ENCODE measurements at regions not wholly inside any gene's neighbourhood (a gene's known extent, or its start where the extent isn't known, plus 50 kb on each side); places are given as distances from the start of the nearest gene placed in this dataset.

- DNase-seq (ENCODE audit: low read depth in 1 of 2, low spot score in 2 of 2): no peak
- Histone ChIP-seq H3K4me3 (no peak overlapping the region), H3K27ac (no peak overlapping the region), H3K4me1 (replicated peaks) (no peaks in the 10 kb centered on the region), H3K9me3 (replicated peaks) (no peaks in the 10 kb centered on the region), H3K27me3 (replicated peaks) (no peaks in the 10 kb centered on the region), H3K36me3 (no peaks in the 10 kb centered on the region)
These were observed 142.0 kb downstream of the SOX3 start for GRCh38 chrX:140362861-140363260.

DNA sequence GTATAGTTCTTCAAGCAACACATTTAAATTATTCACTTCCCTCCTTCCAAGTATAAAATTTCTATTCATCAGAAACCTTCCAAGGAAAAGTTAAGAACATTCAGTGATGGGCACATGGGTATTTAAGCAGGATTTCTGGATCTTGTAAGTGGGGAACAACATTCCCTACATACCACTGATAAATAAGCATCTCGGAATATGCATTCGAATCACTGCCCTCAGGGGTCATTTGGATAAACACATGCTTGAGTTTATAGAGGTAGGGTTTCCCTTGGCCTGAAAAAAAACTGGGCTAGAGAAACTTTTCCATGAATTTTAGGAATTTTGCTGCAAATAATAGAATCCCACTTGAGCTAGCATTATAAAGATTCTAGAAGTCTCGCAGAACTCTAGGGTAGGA is 143.9 kb downstream of the SOX3 start:
- no peaks in the 10 kb centered on the region for H3K36me3 ChIP-seq
- no peaks in the 10 kb centered on the region for H3K4me1 ChIP-seq (replicated peaks)
- H3K9me3 ChIP-seq (replicated peaks): no peaks in the 10 kb centered on the region
- H3K27me3 ChIP-seq (replicated peaks): no peaks in the 10 kb centered on the region
- no peak for DNase-seq (ENCODE audit: low read depth in 1 of 2, low spot score in 2 of 2)
- no peak overlapping the region for H3K27ac ChIP-seq
- H3K4me3 ChIP-seq: no peak overlapping the region

DNA sequence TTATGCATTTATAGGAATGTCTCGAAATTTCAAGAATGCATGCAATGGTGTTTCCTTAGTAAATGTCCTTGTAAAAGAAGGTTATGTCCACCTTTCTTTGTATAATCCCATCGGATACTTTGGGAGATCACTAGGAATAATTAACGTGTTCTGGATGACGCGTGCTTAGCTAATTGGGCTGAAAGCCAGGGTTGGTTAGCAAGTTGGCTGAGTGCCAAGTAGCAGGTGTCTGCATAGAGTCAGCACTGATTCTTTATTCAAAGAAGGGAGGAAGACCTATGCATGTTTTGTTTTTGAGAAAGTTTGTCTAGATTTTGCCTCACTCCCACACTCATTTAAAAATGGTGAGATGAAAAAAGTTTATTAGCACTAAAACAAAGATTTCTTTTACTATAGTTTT is 144.6 kb downstream of the SOX3 start:
- no peak overlapping the region for H3K27ac ChIP-seq
- H3K4me3 ChIP-seq: no peak overlapping the region

GRCh38 chrX:140355922-140356321 is 148.9 kb downstream of the SOX3 start:
- H3K4me1 ChIP-seq (replicated peaks): no peaks in the 10 kb centered on the region
- H3K27ac ChIP-seq: no peak overlapping the region
- no peaks in the 10 kb centered on the region for H3K27me3 ChIP-seq (replicated peaks)
- DNase-seq (ENCODE audit: low read depth in 1 of 2, low spot score in 2 of 2): no peak
- no peaks in the 10 kb centered on the region for H3K36me3 ChIP-seq
- no peaks in the 10 kb centered on the region for H3K9me3 ChIP-seq (replicated peaks)
- no peak overlapping the region for H3K4me3 ChIP-seq

More for the DNA sequence above, 144.6 kb downstream of the SOX3 start:
- no peaks in the 10 kb centered on the region for H3K4me1 ChIP-seq (replicated peaks)
- H3K27me3 ChIP-seq (replicated peaks): no peaks in the 10 kb centered on the region
- H3K9me3 ChIP-seq (replicated peaks): no peaks in the 10 kb centered on the region
- no peaks in the 10 kb centered on the region for H3K36me3 ChIP-seq
- DNase-seq (ENCODE audit: low read depth in 1 of 2, low spot score in 2 of 2): no peak

- Histone ChIP-seq H3K9me3 (replicated peaks) (no peaks in the 10 kb centered on the region), H3K4me1 (replicated peaks) (no peaks in the 10 kb centered on the region), H3K27me3 (replicated peaks) (no peaks in the 10 kb centered on the region), H3K27ac (no peak overlapping the region), H3K36me3 (no peaks in the 10 kb centered on the region), H3K4me3 (no peak overlapping the region)
- no peak for DNase-seq (ENCODE audit: low read depth in 1 of 2, low spot score in 2 of 2)
These were observed 149.4 kb downstream of the SOX3 start for GRCh38 chrX:140355429-140355828.

GRCh38 chrX:140354431-140355120 is 150.3 kb downstream of the SOX3 start:
- DNase-seq (ENCODE audit: low read depth in 1 of 2, low spot score in 2 of 2): no peak

GRCh38 chrX:140346729-140347128 is 158.1 kb downstream of the SOX3 start:
- DNase-seq (ENCODE audit: low read depth in 1 of 2, low spot score in 2 of 2): peak in 1 of 2 experiments; percentile 9

More at GRCh38 chrX:140354431-140355120, 150.3 kb downstream of the SOX3 start:
- Histone ChIP-seq H3K27me3 (replicated peaks) (no peaks in the 10 kb centered on the region), H3K27ac (no peak overlapping the region), H3K4me1 (replicated peaks) (no peaks in the 10 kb centered on the region), H3K9me3 (replicated peaks) (no peaks in the 10 kb centered on the region), H3K4me3 (no peak overlapping the region), H3K36me3 (no peaks in the 10 kb centered on the region)

GRCh38 chrX:140343226-140343868 is 161.5 kb downstream of the SOX3 start:
- Histone ChIP-seq H3K4me3 (no peak overlapping the region), H3K4me1 (replicated peaks) (no peaks in the 10 kb centered on the region; the same call in 1 of the 2 replicates), H3K27ac (no peak overlapping the region), H3K9me3 (replicated peaks) (no peaks in the 10 kb centered on the region), H3K27me3 (replicated peaks) (no peaks in the 10 kb centered on the region), H3K36me3 (no peaks in the 10 kb centered on the region)
- DNase-seq (ENCODE audit: low read depth in 1 of 2, low spot score in 2 of 2): peak in 1 of 2 experiments; percentile 9

More at GRCh38 chrX:140346729-140347128, 158.1 kb downstream of the SOX3 start:
- no peak overlapping the region for H3K27ac ChIP-seq
- H3K4me1 ChIP-seq (replicated peaks): no peaks in the 10 kb centered on the region; the same call in 1 of the 2 replicates
- H3K27me3 ChIP-seq (replicated peaks): no peaks in the 10 kb centered on the region
- no peaks in the 10 kb centered on the region for H3K9me3 ChIP-seq (replicated peaks)
- H3K4me3 ChIP-seq: no peak overlapping the region
- H3K36me3 ChIP-seq: no peaks in the 10 kb centered on the region

- DNase-seq (ENCODE audit: low read depth in 1 of 2, low spot score in 2 of 2): no peak
- Histone ChIP-seq H3K36me3 (no peaks in the 10 kb centered on the region), H3K27ac (no peak overlapping the region), H3K27me3 (replicated peaks) (no peaks in the 10 kb centered on the region), H3K4me3 (no peak overlapping the region), H3K4me1 (replicated peaks) (no peaks in the 10 kb centered on the region; the same call in 1 of the 2 replicates), H3K9me3 (replicated peaks) (no peaks in the 10 kb centered on the region)
These were observed 162.5 kb downstream of the SOX3 start for GRCh38 chrX:140342410-140342809.

- no peak overlapping the region for H3K27ac ChIP-seq
- no peaks in the 10 kb centered on the region for H3K9me3 ChIP-seq (replicated peaks)
- H3K4me3 ChIP-seq: no peak overlapping the region
- DNase-seq (ENCODE audit: low read depth in 1 of 2, low spot score in 2 of 2): no peak
- H3K27me3 ChIP-seq (replicated peaks): no peaks in the 10 kb centered on the region
- no peaks in the 10 kb centered on the region for H3K4me1 ChIP-seq (replicated peaks)
- H3K36me3 ChIP-seq: no peaks in the 10 kb centered on the region
These were observed 167.6 kb downstream of the SOX3 start for GRCh38 chrX:140337263-140337662.

DNA sequence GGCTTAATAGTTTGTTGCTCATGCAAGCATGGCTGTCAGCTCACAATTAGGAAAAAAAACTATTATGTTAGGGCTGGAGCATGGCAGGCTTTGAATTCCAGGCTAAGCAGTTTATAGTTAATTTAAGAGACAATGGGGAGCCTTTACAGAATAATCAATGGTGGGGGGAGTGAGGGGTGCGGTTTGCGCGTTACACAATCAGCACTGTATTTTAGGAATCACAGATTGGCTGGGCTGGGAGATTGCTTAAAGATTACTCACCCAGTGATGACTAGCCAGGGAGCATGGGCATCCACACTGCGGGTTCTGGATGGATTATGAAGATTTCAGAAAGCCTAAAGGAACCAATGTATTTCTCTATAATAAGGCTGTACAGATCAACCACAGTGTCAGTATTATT is 186.6 kb downstream of the SOX3 start:
- no peak overlapping the region for H3K4me3 ChIP-seq
- H3K27me3 ChIP-seq (replicated peaks): no peaks in the 10 kb centered on the region
- no peaks in the 10 kb centered on the region for H3K4me1 ChIP-seq (replicated peaks)
- H3K27ac ChIP-seq: no peak overlapping the region
- H3K9me3 ChIP-seq (replicated peaks): no peaks in the 10 kb centered on the region
- H3K36me3 ChIP-seq: no peaks in the 10 kb centered on the region
- DNase-seq (ENCODE audit: low read depth in 1 of 2, low spot score in 2 of 2): peak; percentile 26 to 43

DNA sequence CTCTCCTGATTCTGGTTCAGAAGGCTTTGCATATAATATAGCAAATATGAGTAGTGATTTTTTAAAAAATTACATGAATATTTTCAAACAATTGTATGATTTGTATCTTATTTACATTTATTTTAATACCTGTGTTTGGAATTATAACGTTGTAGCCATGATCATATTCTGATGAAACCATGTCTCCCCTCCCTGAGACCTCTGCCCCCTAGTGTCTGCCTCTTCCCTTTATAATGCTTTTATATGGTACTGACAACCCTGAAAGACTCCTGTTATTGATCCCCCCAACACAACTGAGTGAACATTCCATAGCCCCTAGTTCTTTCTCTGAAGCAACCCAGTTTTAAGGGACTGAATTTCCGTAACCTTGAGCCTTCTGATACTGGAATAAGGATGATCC is 187.4 kb downstream of the SOX3 start:
- no peak overlapping the region for H3K4me3 ChIP-seq
- H3K27ac ChIP-seq: no peak overlapping the region
- no peaks in the 10 kb centered on the region for H3K9me3 ChIP-seq (replicated peaks)

DNA sequence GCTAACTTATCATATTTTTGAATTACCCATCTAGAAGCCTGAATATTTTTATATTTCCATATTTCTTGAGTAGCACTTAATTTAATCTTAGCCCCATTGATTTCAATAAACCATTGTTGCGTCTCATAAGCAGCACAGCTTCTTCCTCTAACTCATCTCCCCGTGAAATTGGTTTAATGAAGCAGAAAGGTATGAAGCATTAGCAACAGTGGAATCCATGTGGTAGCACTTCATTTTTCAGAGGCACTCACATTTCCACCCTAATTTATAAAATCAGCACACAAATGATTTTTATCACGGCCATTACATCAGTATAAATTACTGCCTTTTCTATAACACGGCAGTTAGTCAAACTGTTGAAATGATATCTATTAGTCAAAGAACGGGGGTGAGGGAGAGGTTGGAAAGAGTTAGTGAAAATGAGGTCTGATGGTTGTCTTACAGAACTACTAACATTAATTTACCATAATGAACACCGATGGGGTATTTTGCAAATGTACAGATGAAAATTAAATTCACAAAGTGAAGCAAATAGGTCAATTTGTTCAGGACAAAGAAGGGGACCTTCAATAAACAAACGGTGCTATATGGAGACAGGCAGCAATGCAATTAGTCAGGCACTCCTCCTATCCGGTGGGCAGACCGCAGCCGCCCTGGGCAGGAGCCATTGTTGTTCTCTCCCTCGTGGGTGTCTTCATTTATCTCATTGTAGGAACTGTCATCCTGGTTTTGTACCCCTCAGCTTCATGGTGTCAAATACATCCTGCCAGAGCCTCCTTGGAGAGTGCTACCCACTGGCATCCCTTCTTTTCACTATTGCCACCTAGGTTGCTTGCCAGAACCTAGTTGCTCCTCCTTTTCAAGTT is 205.7 kb downstream of the SOX3 start:
- Histone ChIP-seq H3K4me3 (no peak overlapping the region), H3K4me1 (replicated peaks) (no peaks in the 10 kb centered on the region), H3K27me3 (replicated peaks) (no peaks in the 10 kb centered on the region), H3K9me3 (replicated peaks) (no peaks in the 10 kb centered on the region), H3K27ac (no peak overlapping the region), H3K36me3 (no peaks in the 10 kb centered on the region)
- DNase-seq (ENCODE audit: low read depth in 1 of 2, low spot score in 2 of 2): no peak

More for the DNA sequence above, 187.4 kb downstream of the SOX3 start:
- no peak for DNase-seq (ENCODE audit: low read depth in 1 of 2, low spot score in 2 of 2)
- H3K27me3 ChIP-seq (replicated peaks): no peaks in the 10 kb centered on the region
- H3K4me1 ChIP-seq (replicated peaks): no peaks in the 10 kb centered on the region
- H3K36me3 ChIP-seq: no peaks in the 10 kb centered on the region

DNA sequence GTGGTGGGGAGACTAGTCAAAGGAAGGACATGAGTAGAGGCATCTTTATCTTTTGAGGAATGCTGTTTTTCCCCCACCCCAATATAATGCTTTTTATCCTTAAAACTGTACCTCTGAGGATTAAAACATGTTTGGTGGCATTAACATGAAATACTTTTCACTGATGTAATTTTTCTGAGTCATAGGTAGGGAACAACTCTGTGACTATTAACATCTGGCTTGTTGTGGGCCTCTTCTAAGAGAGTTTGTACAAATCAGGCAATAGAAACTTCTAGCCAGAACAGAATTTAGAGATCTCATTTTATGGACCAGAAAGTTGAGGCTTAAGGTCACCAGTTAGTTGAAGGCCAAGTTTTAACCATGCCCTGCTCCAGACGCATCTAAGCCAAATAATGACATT is 207.6 kb downstream of the SOX3 start:
- no peak overlapping the region for H3K27ac ChIP-seq
- no peaks in the 10 kb centered on the region for H3K27me3 ChIP-seq (replicated peaks)
- no peaks in the 10 kb centered on the region for H3K9me3 ChIP-seq (replicated peaks)
- no peaks in the 10 kb centered on the region for H3K4me1 ChIP-seq (replicated peaks)
- H3K36me3 ChIP-seq: no peaks in the 10 kb centered on the region
- DNase-seq (ENCODE audit: low read depth in 1 of 2, low spot score in 2 of 2): no peak
- no peak overlapping the region for H3K4me3 ChIP-seq
